NCI-H2196 (cell line): ENCODE measurements at regions not wholly inside any gene's neighbourhood (a gene's known extent, or its start where the extent isn't known, plus 50 kb on each side); places are given as distances from the start of the nearest gene placed in this dataset.

Experiments used
- DNase-seq: peaks from one replicate; lab custom pipeline; 2025; ENCODE audit not compliant: unreplicated experiment; lab: John Stamatoyannopoulos, UW

DNA sequence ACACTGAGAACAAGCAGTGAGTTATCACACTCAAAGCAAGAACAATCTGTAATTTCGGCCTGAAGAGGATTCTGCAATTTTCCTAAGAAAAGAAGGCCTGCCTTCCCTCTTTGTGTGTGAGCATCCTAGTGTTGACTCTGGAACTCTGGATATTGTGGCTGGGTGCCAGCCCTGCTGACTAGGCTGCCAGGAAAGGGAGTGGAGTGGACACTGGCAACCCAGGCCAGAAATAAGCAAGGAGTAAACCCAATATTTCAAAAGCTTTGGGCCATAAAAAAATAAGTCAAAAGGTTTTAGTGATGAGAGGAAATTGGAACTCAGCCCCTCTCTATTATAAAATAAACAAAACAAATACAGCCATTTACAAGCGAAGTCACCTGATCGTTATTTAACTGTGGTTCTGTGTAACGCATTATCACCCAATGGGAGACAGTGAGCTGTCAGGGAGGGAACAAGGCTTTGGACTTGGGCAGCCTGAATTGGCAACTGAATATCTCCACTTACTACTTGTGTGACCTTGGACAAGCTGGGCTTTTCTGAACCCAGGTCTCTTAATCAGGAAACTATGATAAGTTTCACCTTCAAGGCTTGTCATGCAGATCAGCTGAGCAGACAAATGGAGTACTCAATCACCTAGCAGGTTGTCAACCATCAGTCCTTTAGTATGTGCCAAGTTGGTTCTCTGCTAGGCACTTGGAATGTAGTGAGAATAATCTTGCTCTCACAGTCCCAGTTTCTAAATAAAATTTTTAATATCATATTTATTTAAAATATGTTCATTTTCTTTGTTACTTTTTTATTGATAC, 196.2 kb downstream of the PAX1 start:
- peak; percentile 25 for DNase-seq

DNA sequence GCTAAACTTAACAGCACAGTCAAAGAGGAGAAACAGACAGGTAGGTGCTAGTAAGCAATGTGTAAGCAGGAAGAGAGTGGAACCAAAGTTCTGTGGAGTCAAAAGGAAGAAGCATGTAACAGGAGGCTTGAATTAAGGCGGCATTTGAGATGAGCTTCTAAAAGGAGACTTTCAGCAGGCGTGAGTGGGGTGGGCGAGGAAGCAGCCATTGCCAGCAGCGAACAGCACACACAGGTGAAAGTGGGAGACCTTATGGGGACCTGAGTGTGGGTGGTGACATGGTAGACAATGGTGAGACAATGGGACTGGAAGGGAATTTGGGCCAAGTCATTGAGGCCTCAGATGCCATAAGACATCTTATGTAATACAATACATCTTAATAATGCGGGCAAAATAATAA, 195.0 kb downstream of the PAX1 start:
- DNase-seq, result no peak

DNA sequence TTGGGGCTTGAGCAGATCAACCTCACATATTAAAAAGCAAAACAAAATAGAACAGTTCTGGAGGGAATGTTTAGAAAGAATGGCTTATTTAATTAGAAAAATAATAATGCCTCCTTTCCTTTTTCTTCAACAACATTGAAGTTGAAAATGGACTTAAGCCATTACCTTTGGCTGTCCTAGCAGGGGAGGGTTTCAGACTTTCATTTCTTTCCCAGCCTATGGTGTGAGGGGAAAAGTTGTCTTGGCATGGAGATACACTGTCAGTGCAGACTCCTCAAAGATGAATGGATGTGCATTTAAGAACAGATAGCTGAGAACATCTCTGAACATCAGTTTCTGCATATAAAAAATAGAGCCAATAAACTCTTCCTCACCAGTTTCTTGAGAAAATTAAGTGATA, 169.5 kb downstream of the PAX1 start:
- no peak for DNase-seq

DNA sequence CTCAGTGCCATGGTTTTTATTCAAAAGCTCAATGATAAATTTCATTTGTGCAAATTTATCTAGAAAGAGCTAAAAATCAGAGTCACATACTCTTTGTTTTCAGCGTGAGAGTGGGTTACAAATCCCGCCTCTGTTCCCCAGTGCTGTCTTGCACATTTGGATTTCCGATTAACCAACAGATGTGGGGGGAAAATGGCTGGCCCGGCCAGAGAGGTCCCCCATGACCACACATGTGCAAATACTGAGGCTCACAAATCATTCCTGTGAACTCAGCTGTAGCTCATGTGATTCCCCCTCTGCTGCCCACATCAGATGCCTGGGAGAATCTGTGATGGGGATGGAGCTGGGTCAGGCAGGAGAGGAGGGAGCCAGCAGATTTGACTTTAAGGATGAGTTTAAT, 168.7 kb downstream of the PAX1 start:
- no peak for DNase-seq

DNA sequence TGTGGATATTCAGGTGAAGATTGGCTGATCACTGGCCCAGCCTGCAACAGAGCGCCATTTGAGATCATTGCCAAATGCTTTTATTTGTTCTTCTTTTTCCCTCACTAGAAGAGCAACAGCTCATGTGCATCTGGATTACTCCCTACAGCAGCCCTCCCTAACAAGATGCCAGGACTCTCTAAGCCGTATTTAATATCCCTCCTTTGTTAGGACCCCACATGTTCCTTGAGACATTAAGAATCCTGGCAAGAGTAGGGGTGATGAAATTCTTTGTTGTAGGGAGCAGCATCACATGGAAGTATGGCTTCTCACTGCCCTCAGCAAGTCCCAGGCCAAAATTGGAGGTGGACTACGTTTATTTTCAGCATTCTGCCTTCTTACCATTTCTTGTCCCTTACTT, 167.8 kb downstream of the PAX1 start:
- no peak for DNase-seq

DNA sequence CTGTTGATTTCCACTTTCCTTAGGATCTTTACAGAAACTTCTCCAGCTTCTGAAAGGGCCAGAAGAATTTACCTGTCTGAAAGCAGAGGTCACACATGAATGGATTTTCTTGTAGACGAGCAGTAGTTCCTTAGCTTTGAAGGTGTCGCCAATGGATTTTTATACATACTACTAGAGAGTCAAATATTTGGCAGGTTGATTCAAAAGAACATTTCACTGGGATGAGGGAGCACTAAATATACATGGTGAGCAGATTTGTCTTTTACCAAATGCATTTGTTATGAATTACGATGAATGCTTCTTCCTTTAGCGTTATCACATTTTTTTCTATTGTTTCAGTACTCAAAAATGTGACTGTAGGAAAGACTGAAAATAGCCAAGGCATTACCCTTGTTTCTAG, 162.3 kb downstream of the PAX1 start:
- no peak for DNase-seq

DNA sequence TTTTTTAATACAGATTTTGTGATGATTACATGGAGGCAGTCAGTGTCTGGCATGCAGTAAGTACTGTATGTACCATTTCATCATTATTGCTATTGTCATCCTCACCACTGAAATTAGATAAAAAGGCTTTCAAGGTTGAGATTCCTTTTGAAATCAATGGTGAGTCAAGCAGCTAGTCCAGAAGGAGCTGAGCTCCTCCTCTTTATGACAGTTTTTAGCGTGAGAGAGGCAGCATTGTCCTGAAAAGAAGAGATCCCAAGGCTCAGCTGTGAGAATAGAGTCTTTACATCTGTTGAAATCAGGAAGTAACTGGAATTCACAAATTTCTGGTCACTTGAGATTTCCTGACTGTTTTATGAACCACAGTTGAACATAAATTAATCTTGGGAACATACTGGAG, 161.9 kb downstream of the PAX1 start:
- DNase-seq, result no peak

DNA sequence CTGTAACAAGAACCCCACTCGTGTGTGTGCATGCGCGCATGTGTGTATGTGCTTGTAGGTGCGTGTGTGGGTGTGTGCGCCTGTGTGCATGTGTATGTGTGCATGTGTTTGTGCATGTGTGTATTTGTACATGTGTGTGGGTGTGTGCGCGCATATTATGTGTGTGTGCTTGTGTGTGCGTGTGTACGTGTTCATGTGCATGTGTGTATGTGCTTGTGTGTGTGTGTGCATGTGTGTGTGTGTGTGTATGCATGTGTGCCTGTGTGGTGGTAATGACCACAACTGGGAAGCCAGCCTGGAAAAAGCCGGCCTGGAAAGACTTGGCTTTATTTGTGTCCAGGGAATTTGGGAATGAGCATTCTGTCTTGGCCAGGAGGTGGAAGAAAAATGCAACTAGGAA, 157.5 kb downstream of the PAX1 start:
- no peak for DNase-seq

DNA sequence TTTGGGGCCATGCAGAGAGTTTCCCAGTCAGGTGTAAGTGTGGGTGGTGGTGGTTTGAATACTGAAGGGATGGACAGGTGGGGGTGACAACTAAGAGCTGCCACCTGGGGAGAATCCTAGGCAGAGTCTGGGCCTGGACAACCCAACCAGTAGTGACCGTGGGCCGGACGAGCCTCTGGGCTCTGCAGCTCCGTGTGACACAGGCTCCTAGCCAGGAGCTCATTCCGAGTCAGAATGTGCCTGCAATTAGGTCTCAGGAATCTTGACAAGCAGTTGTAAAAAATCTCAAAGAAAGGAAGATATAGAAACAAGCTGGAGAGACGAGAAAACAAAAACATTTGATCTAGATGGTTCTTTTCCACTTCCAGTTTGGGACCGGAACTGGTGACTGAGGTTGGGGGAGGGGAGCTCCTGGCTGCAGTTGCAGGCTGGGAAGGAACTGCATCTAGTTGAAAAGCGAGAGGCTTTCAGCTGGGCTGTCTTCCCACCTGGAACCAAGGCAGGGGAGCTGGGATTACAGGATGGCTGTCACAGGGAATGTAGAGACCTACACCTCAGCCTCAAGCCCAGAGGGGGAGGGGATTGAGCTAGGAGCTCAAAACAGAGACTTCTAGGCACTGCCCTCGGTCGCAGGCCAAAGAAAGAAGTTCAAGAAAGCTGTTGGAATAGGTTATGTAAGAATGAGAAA, 156.9 kb downstream of the PAX1 start:
- DNase-seq, result no peak

DNA sequence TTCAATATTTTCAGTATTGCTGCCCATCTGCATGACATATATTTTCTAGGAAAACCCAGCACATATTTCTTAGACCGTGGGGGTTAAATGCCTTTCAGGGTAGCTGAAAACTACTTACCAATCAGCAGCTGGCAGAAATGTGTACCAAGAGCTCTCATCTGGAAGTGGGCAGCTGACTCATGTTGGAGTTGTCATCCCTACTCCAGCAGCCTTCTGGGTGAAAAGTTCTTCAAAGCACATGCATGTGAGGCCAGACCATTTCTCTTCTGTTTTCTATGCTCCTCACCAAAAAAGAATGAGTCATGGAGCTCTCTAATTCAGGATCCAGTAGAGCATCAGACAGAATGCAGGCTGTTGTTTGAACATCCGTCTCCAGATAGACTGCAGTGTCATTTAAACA, 135.5 kb downstream of the PAX1 start:
- DNase-seq, result no peak

DNA sequence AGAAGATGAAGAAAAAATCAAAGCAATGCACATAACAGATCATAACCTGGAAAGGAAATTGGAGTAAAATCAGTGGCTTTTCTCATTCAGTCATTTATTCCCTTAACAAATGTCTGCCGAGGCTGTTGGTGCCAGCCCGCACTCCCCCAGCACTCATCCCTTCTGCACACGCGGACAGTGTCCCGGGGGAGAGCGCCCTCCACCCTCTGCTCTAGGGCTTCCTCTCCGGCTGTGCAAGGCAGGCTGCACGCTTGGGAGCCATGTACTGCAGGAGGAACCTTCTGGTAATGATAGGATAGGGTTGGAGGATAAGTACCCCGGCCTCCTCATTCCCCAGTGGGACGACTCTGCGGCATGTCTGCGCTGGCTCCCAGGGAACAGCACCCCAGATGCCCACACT, 134.5 kb downstream of the PAX1 start:
- no peak for DNase-seq

DNA sequence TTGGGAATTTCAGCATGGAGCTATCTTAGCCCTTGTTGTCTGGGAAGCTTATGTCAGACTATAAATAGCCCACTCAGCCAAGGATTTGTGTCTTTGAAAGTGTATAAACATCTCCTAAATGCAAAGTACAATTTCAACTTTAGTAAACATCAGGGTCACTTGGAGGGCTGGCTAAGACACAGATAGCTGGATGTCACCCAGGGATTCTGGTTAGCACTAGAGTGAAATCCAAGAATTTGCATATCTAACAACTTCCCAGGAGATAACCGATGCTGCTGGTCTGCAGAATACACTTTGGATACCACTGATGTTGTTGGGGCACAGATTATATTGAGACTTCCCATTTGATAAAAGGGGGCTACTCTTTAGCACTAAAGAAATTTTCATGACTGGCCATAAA, 130.9 kb downstream of the PAX1 start:
- no peak for DNase-seq

DNA sequence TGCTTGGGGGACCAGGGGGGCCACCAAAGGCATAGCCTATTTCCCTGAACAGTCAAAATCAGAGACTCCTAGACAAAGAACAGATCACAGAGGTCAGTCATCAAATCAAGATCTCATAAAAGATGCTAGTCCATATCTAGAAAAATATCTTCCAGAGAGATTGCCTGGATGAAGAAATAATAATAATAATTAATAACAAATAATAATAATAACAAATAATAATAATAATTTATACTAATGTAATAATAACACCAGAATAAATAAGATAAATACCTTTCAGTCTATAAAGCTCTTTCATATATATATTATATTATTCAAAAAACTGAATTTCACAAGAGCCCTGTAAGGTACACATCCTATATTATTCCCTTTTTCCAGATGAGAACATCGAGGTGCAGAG, 129.6 kb downstream of the PAX1 start:
- no peak for DNase-seq

DNA sequence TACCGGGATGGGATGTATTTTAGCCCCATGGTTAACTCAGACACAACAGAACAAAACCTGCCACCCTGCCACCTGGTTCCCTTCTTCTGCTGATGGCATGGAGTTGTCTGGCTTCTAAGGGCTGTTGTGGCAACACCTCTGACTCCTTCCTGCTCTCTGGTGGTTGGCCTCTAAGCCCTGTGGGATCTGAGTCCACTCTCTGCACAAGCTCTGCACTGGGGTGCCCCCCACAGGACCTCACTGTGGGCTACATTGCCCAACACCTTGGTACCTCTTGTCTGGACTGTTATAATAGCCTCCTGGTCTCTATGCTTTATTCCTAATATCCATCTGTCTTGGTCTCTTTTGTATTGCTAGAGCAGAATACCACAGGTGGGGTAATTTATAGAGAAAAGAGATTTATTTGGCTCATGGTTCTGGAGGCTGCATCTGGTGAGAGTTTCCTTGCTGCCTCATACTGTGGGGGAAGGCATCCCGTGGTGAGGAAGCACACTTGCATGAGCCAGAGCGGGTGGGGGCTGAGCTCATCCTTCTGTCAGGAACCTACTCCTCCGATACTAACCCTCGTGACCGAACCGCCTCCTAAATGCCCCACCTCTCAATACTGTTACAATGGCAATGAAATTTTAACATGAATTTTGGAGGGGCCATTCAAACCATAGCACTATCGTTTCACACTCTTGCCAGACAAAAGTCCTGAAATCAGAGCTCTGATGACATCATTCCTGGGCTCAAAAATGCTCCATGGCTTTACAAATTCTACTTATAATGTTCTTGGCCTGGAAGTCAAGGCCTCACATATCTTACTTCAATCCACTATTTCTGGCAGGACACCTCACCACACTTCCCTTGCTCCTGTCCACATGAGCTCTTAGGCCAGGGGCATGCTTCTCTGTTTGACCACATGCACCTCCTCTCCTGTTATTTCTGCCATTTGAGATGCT, 127.2 kb downstream of the PAX1 start:
- DNase-seq, result no peak

DNA sequence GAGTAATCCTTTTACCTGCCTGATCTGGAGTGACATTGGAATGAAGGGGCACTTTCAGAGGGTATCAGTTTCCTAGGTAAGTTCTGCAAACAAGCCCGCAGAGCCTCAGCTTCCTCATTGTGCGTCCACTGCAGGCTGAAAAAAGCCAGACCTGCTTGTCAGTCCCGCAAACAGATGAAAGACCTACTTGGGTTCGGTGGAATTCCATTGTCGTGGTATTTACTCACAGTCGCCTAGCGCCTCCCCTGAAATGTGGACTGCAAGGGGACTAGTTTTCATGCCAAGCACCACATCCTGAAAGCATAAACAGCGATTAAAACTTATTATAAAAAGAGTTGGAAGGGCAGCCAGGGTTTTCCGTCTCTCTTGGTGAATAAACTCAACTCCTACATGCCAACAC, 121.5 kb downstream of the PAX1 start:
- no peak for DNase-seq

DNA sequence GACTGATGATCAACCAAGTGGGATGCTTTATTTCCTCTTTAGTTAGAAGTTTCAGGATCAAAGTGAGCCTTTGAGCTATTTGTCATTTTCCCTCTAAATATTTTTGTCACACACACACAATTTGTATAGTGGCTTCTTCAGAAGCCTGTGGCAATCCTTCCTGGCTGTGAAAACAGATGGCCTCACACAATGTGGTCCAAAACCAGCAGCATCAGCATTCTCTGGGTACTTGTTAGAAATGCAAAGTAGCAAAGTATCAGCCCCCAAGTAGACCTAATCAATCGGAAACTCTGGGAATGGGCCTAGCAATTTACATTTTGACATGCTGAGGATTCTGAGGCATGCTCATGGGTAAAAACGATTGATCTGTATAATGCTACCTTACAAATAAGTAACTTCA, 115.9 kb downstream of the PAX1 start:
- no peak for DNase-seq

DNA sequence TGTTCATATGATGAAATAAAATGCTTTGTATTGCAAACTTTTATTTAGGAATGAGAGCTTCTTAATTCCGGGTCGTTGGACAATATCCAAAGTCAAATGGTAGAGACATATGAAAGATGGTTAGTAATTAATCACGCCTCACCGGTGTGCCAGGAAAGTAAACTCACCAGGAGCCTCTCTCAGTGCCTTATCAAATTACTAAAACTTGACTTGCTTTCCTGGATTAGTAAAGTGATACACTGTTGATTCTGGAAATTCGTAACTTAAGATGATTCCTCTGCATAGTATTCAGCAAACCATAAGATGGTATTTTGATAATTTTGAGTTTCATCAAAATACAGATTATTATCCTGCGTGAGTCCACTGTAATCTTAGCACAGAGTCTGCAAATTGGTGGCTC, 115.2 kb downstream of the PAX1 start:
- DNase-seq, result no peak

DNA sequence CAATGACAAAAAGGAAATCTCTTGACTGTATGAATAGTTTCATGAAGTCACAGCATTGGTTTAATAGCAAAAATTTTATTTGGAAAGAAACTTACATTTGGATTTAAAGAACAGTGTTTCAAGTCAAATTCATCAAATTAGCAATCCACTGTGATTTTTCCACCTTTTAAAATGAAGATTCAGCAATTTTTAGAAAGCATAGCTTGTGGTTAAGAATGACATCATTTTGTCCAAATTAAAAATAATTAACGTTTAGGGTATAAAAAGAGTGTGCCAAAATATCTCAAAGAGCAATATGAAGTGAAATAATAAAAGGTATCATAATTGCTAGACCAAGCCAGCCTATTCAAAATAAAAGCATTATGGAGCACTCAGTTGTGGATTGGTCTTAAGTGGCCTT, 114.6 kb downstream of the PAX1 start:
- DNase-seq, result no peak

DNA sequence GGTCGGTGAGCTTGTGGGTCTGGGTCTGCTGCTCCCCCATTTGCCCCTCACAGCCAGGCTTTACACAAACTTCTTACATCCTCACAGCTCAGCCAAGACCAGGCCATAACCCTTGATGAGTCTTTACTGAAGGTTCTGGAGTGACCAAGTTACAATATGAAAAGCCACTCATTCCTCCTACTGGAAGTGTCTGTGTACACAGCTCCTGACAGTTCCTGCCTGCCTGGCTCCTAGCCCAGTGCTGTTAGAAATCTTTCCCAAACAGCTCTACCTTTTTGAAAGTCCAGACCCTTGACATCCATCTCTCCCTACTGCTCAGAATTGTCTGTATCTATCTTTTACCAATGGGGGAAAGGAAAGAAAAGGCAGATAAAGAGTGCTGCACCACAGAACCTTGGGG, 106.9 kb downstream of the PAX1 start:
- no peak for DNase-seq

DNA sequence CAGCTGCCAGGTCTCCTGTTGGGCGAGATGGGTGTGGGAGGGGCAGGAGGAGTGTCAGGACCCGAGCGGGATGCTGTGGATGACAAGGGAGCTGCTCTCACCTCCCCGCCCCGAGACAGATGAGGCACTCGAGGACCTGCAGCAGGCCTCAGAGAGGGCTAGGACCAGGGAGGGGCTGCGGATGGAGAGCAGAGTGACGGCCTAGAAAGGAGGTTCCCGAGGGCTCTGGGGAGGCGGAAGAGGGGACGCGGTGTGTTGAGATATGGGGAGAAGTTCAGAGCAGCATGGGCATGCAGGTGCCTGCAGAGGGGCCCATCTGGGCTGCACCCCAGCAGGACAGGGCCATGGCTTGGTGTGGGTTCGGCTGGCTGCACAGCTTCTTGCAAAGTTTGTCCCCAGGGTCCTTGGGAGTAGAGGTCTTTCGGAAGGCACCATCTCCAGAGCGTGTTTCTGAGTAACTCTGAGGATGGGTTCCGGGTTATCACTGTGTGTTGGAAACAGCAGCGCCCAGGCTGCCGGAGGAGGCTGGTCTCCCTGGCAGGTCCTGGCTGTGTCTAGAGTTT, 104.6 kb downstream of the PAX1 start:
- DNase-seq, result no peak

DNA sequence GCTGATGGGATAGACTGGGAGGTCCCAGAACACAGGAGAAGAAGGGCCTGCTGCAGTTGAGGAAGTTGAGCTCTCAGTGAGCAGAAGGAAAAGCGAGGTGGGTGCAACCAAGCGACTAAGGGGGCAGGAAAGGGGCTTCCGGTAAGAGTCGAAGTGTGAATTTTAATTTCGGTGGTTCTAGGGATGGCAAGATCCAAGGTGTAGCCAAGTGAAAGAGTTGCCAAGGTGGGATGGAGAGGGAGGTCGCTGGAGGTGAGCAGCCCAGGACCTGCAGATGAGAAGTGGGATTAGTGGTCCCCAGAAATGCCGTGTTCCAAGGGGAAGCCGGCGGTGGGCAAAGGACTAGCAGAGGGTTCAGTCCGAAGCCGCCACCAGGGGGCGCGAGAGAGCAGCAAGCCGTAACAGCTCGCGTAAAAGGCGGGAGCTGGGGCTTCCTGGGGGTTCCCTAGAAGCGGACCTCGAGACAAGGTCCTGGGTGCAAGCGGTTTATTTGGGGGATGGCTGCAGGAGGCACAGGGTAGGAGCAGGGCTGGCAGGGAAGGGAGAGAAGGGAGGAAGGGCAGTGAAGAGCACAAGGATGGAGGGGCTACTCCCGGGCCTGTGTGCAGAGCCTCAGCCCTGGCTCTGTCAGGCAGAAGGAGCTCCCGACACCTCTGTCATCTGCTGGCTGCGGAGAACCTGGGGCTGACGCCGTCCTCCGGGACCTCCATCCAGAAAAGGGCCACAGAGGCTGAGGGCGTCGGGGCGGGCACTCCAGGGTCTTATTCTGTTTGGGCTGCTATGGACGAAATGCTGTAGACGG, 103.6 kb downstream of the PAX1 start:
- no peak for DNase-seq
